Body of pancreas (tissue), 4 donors: ENCODE measurements at regions not wholly inside any gene's neighbourhood (a gene's known extent, or its start where the extent isn't known, plus 50 kb on each side); places are given as distances from the start of the nearest gene placed in this dataset.

Experiments used
- POLR2A ChIP-seq, 3 donors: fragments of 450-650 bp; IDR thresholded peaks; one replicate each; pipeline ENCODE4 v1.6.1; 2016; ENCODE audit warnings: antibody characterized with exemption in 3 of 3, mild to moderate bottlenecking in 2 of 3
- TF ChIP-seq, protein P1 (sequence below), 7 experiments: fragments of 450-650 bp in 4 of 7; fragments of 200-600 bp in 3 of 7; sonication (generic) in 3 of 7; IDR thresholded peaks; one replicate each; pipeline ENCODE4 v1.5.1; 2016 to 2019; ENCODE audit warnings: antibody characterized with exemption in 7 of 7

DNA sequence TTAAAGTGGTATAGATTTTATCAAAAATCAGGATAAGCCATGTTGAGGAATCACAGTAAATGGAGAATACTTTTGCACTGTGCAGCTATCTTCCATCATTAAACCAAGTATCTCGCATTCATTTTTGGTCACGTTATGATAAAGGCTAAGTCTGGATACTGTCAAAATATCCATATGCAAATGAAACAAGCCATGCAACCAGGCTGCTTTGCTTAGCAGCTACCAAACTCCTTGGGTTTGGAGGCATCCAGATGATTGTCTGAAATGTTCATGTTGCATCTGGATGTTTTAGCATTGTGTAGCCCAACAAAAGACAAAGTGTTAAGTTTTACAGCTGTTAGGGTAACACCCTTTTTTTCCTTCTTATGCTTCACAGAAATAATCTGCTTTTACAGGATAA lies 322.9 kb upstream of the MDFIC2 start:
- TF ChIP-seq, protein P1, sequence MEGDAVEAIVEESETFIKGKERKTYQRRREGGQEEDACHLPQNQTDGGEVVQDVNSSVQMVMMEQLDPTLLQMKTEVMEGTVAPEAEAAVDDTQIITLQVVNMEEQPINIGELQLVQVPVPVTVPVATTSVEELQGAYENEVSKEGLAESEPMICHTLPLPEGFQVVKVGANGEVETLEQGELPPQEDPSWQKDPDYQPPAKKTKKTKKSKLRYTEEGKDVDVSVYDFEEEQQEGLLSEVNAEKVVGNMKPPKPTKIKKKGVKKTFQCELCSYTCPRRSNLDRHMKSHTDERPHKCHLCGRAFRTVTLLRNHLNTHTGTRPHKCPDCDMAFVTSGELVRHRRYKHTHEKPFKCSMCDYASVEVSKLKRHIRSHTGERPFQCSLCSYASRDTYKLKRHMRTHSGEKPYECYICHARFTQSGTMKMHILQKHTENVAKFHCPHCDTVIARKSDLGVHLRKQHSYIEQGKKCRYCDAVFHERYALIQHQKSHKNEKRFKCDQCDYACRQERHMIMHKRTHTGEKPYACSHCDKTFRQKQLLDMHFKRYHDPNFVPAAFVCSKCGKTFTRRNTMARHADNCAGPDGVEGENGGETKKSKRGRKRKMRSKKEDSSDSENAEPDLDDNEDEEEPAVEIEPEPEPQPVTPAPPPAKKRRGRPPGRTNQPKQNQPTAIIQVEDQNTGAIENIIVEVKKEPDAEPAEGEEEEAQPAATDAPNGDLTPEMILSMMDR (IDR thresholded peaks at IDR 0.05): no peak
- no peak for TF ChIP-seq POLR2A (IDR thresholded peaks at IDR 0.05)
